MM.1S (cell line): ENCODE measurements at regions not wholly inside any gene's neighbourhood (a gene's known extent, or its start where the extent isn't known, plus 50 kb on each side); places are given as distances from the start of the nearest gene placed in this dataset.

Source experiments
- DNase-seq: peaks from one replicate; pipeline ENCODE4 v3.0.0-alpha.2; 2015
- H2AFZ ChIP-seq: fragments of 300-600 bp; sonication (generic); 2 replicates; pipeline ENCODE4 v1.6.0; 2016; ENCODE audit warnings: antibody characterized with exemption, low read length
- H3F3A ChIP-seq: fragments of 300-600 bp; sonication (generic); 2 replicates; pipeline ENCODE4 v1.6.1; 2016; ENCODE audit warnings: mild to moderate bottlenecking, antibody characterized with exemption, low read length, moderate library complexity, mixed read lengths; ENCODE audit not compliant: insufficient read depth
- H3K27ac ChIP-seq: fragments of 300-600 bp; sonication (generic); 2 replicates; pipeline ENCODE4 v1.5.1; 2016; ENCODE audit warnings: mild to moderate bottlenecking, low read length
- H3K27me3 ChIP-seq: fragments of 300-600 bp; sonication (generic); replicated peaks from 2 replicates; pipeline ENCODE4 v1.6.0; 2016; ENCODE audit warnings: low read length; ENCODE audit not compliant: insufficient read depth
- H3K36me3 ChIP-seq: fragments of 300-600 bp; sonication (generic); replicated peaks from 2 replicates; pipeline ENCODE4 v1.6.1; 2016; ENCODE audit warnings: mild to moderate bottlenecking, low read length, mixed read lengths; ENCODE audit not compliant: insufficient read depth
- H3K4me1 ChIP-seq: fragments of 300-600 bp; sonication (generic); 2 replicates; pipeline ENCODE4 v1.6.1; 2016; ENCODE audit warnings: low read length, mixed read lengths
- H3K4me2 ChIP-seq: fragments of 300-600 bp; sonication (generic); 2 replicates; pipeline ENCODE4 v1.6.0; 2016; ENCODE audit warnings: low read depth, low read length
- H3K4me3 ChIP-seq: fragments of 300-600 bp; sonication (generic); 2 replicates; pipeline ENCODE4 v1.5.1; 2016; ENCODE audit warnings: low read length, mixed read lengths
- H3K79me2 ChIP-seq: fragments of 300-600 bp; sonication (generic); 2 replicates; pipeline ENCODE4 v1.6.1; 2016; ENCODE audit warnings: mixed run types, low read length, mixed read lengths
- H3K9ac ChIP-seq: fragments of 300-600 bp; sonication (generic); 2 replicates; pipeline ENCODE4 v1.6.1; 2016; ENCODE audit warnings: low read length, mixed read lengths
- H3K9me2 ChIP-seq: fragments of 300-600 bp; sonication (generic); replicated peaks from 2 replicates; pipeline ENCODE4 v1.6.1; 2016; ENCODE audit warnings: mild to moderate bottlenecking, low read length, mixed read lengths; ENCODE audit not compliant: insufficient read depth
- H3K9me3 ChIP-seq: fragments of 300-600 bp; sonication (generic); replicated peaks from 2 replicates; pipeline ENCODE4 v1.6.1; 2016; ENCODE audit warnings: mild to moderate bottlenecking, low read length, mixed read lengths; ENCODE audit not compliant: insufficient read depth
- H4K20me1 ChIP-seq: fragments of 300-600 bp; sonication (generic); 2 replicates; pipeline ENCODE4 v1.6.1; 2016; ENCODE audit warnings: mild to moderate bottlenecking, low read length, moderate library complexity, mixed read lengths; ENCODE audit not compliant: insufficient read depth
- EZH2 ChIP-seq: fragments of 300-600 bp; sonication (generic); optimal IDR thresholded peaks from 2 replicates; pipeline ENCODE3; 2017; ENCODE audit warnings: low read depth, mild to moderate bottlenecking, antibody characterized with exemption, low read length, mixed read lengths
- EZH2phosphoT487 ChIP-seq: fragments of 300-600 bp; sonication (generic); IDR thresholded peaks from 2 replicates; pipeline ENCODE4 v1.6.1; 2018; ENCODE audit warnings: antibody characterized with exemption, low read length
- TF ChIP-seq, protein P1 (sequence below): fragments of 300-600 bp; sonication (generic); IDR thresholded peaks from 2 replicates; pipeline ENCODE4 v1.5.1; 2016; ENCODE audit warnings: antibody characterized with exemption, low read length, mixed read lengths

GRCh38 chr11:103631841-103632240 is 404.6 kb upstream of the DDI1 start:
- TF ChIP-seq EZH2 (no peak), EZH2phosphoT487 (no peak)
- TF ChIP-seq, protein P1, sequence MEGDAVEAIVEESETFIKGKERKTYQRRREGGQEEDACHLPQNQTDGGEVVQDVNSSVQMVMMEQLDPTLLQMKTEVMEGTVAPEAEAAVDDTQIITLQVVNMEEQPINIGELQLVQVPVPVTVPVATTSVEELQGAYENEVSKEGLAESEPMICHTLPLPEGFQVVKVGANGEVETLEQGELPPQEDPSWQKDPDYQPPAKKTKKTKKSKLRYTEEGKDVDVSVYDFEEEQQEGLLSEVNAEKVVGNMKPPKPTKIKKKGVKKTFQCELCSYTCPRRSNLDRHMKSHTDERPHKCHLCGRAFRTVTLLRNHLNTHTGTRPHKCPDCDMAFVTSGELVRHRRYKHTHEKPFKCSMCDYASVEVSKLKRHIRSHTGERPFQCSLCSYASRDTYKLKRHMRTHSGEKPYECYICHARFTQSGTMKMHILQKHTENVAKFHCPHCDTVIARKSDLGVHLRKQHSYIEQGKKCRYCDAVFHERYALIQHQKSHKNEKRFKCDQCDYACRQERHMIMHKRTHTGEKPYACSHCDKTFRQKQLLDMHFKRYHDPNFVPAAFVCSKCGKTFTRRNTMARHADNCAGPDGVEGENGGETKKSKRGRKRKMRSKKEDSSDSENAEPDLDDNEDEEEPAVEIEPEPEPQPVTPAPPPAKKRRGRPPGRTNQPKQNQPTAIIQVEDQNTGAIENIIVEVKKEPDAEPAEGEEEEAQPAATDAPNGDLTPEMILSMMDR: no peak
- Histone ChIP-seq H3K9ac (no peak overlapping the region), H3K9me2 (no peaks in the 10 kb centered on the region), H3K4me2 (no peak overlapping the region), H3K27me3 (no peaks in the 10 kb centered on the region), H3K9me3 (no peaks in the 10 kb centered on the region), H4K20me1 (no peaks in the 10 kb centered on the region), H3K4me3 (no peak overlapping the region), H3K36me3 (no peaks in the 10 kb centered on the region), H3F3A (no peaks in the 10 kb centered on the region), H2AFZ (no peak overlapping the region), H3K4me1 (no peaks in the 10 kb centered on the region), H3K79me2 (no peaks in the 10 kb centered on the region), H3K27ac (no peak overlapping the region)
- DNase-seq: no peak

- no peak overlapping the region for H3K27ac ChIP-seq
- H4K20me1 ChIP-seq: no peaks in the 10 kb centered on the region
- no peak overlapping the region for H2AFZ ChIP-seq
Measured at GRCh38 chr11:103633068-103633788, 403.2 kb upstream of the DDI1 start.

GRCh38 chr11:103633819-103634590 is 402.4 kb upstream of the DDI1 start:
- Histone ChIP-seq H3K27ac (no peak overlapping the region), H4K20me1 (no peaks in the 10 kb centered on the region), H3K4me3 (no peak overlapping the region), H3F3A (no peaks in the 10 kb centered on the region), H3K36me3 (no peaks in the 10 kb centered on the region), H3K27me3 (no peaks in the 10 kb centered on the region), H3K4me2 (no peak overlapping the region), H3K4me1 (no peaks in the 10 kb centered on the region), H3K9ac (no peak overlapping the region), H3K9me3 (no peaks in the 10 kb centered on the region), H3K79me2 (no peaks in the 10 kb centered on the region), H2AFZ (no peak overlapping the region), H3K9me2 (no peaks in the 10 kb centered on the region)
- TF ChIP-seq, protein P1: no peak
- TF ChIP-seq EZH2phosphoT487 (no peak), EZH2 (no peak)
- no peak for DNase-seq

More at GRCh38 chr11:103633068-103633788, 403.2 kb upstream of the DDI1 start:
- no peaks in the 10 kb centered on the region for H3K9me3 ChIP-seq
- no peaks in the 10 kb centered on the region for H3K79me2 ChIP-seq
- H3K36me3 ChIP-seq: no peaks in the 10 kb centered on the region
- no peaks in the 10 kb centered on the region for H3F3A ChIP-seq
- no peaks in the 10 kb centered on the region for H3K4me1 ChIP-seq
- H3K27me3 ChIP-seq: no peaks in the 10 kb centered on the region
- H3K9me2 ChIP-seq: no peaks in the 10 kb centered on the region
- DNase-seq: no peak
- no peak overlapping the region for H3K4me2 ChIP-seq
- TF ChIP-seq EZH2 (no peak), EZH2phosphoT487 (no peak)
- TF ChIP-seq, protein P1: no peak
- no peak overlapping the region for H3K4me3 ChIP-seq
- H3K9ac ChIP-seq: no peak overlapping the region
